GM18508 (cell line): ENCODE measurements at regions not wholly inside any gene's neighbourhood (a gene's known extent, or its start where the extent isn't known, plus 50 kb on each side); places are given as distances from the start of the nearest gene placed in this dataset.

Experiments
- ATAC-seq: cut with Tn5 transposase; IDR thresholded peaks from one replicate; pipeline ENCODE4 v1.9.1; 2021; ENCODE audit warnings: moderate number of reproducible peaks; ENCODE audit not compliant: insufficient read depth, unreplicated experiment

- no peak for ATAC-seq
Measured at GRCh38 chr9:16221366-16221765, 649.1 kb downstream of the BNC2 start.

GRCh38 chr9:16221822-16222547, 648.5 kb downstream of the BNC2 start:
- no peak for ATAC-seq

GRCh38 chr9:16223074-16223871, 647.2 kb downstream of the BNC2 start:
- ATAC-seq: no peak

GRCh38 chr9:16230731-16231130, 639.7 kb downstream of the BNC2 start:
- no peak for ATAC-seq

- ATAC-seq: no peak
Measured at GRCh38 chr9:16236311-16236710, 634.2 kb downstream of the BNC2 start.

- no peak for ATAC-seq
Measured at GRCh38 chr9:16236882-16237281, 633.6 kb downstream of the BNC2 start.

GRCh38 chr9:16238623-16239138, 631.8 kb downstream of the BNC2 start:
- no peak for ATAC-seq

GRCh38 chr9:16241231-16241630, 629.2 kb downstream of the BNC2 start:
- ATAC-seq: no peak

GRCh38 chr9:16243798-16244197, 626.7 kb downstream of the BNC2 start:
- no peak for ATAC-seq

GRCh38 chr9:16245756-16246440, 624.6 kb downstream of the BNC2 start:
- no peak for ATAC-seq

- no peak for ATAC-seq
Measured at GRCh38 chr9:16246785-16247184, 623.7 kb downstream of the BNC2 start.

- ATAC-seq: no peak
Measured at GRCh38 chr9:16247188-16247875, 623.1 kb downstream of the BNC2 start.

GRCh38 chr9:16248822-16249221, 621.6 kb downstream of the BNC2 start:
- ATAC-seq: no peak

- no peak for ATAC-seq
Measured at GRCh38 chr9:16252616-16253015, 617.9 kb downstream of the BNC2 start.

- no peak for ATAC-seq
Measured at GRCh38 chr9:16254674-16255073, 615.8 kb downstream of the BNC2 start.

GRCh38 chr9:16255217-16255616, 615.3 kb downstream of the BNC2 start:
- ATAC-seq: no peak

- no peak for ATAC-seq
Measured at GRCh38 chr9:16257604-16258003, 612.9 kb downstream of the BNC2 start.

GRCh38 chr9:16258191-16258590, 612.3 kb downstream of the BNC2 start:
- ATAC-seq: no peak

- ATAC-seq: no peak
Measured at GRCh38 chr9:16258708-16259107, 611.8 kb downstream of the BNC2 start.

GRCh38 chr9:16262477-16263261, 607.8 kb downstream of the BNC2 start:
- no peak for ATAC-seq
